AG20443 (cell line): ENCODE measurements at regions not wholly inside any gene's neighbourhood (a gene's known extent, or its start where the extent isn't known, plus 50 kb on each side); places are given as distances from the start of the nearest gene placed in this dataset.
"Not testable (repeated sequence)": the region's sequence is repeated elsewhere in the genome, so short reads cannot be mapped to it uniquely, and the experiment has no call there.

ENCODE experiments used
- DNase-seq: peaks from one replicate; pipeline ENCODE4 v3.0.0; 2012; ENCODE audit warnings: low spot score, mixed read lengths

DNA sequence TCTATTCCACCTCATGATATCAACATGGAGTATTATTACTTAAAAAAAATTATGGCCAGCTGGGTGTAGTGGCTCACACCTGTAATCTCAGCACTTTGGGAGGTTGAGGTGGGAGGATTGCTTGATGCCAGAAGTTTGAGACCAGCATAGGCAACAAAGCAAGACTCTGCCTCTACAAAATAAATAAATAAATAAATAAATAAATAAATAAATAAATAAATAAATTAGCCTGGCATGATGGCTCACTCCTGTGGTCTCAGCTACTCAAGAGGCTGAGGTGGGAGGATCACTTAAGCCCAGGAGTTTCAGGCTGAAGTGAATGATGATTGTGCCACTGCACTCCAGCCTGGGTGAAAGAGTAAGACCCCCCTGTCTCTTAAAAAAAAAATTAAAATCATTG lies 350.8 kb downstream of the VRK1 start:
- DNase-seq, result not testable (repeated sequence)

GRCh38 chr14:97149775-97150174 lies 352.6 kb downstream of the VRK1 start:
- no peak for DNase-seq

DNA sequence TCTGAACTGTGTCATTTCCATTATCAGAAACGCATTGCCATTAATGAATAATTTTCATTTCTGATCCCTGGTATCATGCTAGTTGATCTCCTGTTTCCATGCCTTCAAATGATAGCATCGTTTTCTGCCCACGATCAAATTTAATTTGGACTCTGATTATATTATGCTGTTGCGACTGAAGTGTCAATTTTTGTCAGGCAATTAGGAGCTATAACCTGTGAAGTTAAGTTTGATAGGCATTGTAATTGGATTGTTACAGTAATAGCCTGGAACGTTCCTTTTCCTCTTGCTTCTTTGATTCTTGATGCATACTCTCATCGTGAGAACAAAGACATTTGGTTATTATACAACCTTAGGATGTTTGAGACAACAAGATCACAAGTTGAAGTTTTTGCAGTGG lies 356.3 kb downstream of the VRK1 start:
- no peak for DNase-seq

DNA sequence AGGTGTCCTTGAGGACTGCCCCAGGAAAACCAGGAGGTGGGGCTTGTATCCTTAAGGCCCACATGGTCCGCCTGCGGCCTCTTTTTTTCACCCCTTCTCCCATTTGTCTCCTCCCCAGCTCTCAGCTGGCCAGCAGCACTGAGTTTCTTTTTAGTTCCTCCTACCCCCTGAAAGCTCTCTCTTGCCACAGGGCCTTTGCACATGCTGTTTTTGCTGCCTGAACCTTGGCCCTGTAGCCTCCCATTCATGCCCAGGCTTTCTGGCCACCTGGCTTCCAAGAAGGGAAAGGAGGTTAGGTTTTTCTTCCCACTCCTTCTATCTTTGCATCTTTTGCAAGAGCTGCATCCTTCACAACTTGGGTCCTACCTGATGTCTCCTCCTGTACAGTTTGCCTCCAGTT lies 358.1 kb downstream of the VRK1 start:
- no peak for DNase-seq

- no peak for DNase-seq
Measured at GRCh38 chr14:97155814-97156213, 358.6 kb downstream of the VRK1 start.

DNA sequence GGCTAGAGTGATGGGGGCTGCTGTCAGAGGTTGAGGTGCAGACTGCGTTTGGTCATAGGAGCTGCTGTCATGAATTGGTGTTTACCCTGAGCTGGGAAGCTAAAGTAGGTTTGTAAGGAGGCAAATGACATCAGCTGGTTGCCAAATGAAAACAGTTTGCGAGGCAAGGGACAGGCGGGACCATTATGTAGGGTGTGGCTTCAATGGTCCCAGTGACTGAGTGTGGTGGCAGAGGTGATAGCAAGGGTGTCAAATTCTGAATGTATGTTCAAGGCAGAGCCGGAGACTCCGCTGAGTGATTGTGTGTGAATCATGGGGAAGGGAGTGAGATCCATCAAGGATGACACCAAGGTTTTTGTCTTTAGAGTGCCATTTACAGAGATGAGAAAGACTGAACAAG lies 359.5 kb downstream of the VRK1 start:
- DNase-seq, result no peak

GRCh38 chr14:97158102-97158501 lies 360.9 kb downstream of the VRK1 start:
- DNase-seq, result no peak

- DNase-seq, result no peak
Measured at GRCh38 chr14:97159124-97159523, 361.9 kb downstream of the VRK1 start.

DNA sequence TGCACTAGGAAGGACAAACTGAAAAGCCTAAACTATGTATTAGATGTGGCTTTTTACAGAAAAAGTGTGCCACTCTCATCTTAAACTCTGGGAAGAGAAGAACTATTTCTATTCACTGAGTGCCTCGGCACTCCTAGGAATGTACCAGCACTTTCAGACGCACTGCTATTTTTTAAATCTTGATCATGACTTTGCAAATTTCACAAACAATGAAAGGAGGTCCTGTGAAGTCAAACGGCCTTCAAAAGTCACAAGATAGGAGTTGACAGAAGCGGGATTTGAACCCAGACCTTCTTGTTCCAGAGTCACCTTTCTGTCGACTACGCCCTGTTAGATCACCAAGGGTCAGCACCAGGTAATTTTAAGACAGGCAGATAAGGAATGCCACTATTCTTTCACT lies 365.4 kb downstream of the VRK1 start:
- no peak for DNase-seq

- DNase-seq, result no peak
Measured at GRCh38 chr14:97164021-97164420, 366.8 kb downstream of the VRK1 start.

GRCh38 chr14:97166497-97166896 lies 369.3 kb downstream of the VRK1 start:
- DNase-seq, result no peak

DNA sequence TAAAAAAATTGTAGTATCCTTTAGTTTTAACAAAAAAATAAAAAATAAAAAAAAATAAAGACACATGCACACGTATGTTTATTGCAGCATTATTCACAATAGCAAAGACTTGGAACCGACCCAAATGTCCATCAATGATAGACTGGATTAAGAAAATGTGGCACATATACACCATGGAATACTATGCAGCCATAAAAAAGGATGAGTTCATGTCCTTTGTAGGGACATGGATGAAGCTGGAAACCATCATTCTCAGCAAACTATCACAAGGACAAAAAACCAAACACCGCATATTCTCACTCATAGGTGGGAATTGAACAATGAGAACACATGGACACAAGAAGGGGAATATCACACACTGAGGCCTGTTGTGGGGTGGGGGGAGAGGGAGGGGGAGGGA lies 370.4 kb downstream of the VRK1 start:
- DNase-seq, result not testable (repeated sequence)

DNA sequence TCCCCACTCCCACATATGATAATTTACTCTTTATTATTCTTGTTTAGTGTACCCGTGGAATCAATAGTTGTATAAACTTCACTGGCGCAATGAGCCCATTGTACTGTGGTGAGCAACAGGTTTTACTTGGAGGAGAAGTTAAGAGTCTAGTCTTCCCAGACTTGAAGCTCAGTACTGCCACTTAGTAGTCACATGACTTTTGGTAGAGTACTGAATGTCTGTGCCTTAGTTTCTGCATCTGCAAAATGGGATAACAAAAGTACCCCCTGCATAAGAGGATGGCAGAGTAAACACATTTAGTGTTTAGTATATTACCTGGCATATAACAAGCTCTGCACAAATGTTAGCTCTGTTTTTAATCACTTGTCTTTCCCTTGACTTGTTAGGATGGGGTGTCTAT lies 375.5 kb downstream of the VRK1 start:
- DNase-seq, result no peak

DNA sequence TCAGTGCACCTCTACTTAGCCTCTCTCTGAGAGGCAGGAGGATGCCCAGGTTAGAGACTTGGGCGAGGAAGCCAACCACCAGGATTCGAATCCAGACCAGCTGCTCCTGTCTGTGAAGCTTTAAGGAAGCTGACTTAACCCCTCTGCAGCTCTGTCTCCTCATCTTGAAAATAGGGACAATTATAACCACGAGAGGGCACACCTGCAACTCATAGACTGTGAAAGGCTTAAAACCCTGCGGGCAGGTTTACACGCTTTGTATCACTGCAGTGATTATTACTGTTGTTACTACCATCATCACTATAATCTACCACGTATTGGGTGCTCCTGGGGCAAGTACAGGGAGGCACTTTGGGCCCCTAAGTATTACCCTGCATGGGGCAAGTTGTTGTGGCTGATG lies 379.8 kb downstream of the VRK1 start:
- no peak for DNase-seq

DNA sequence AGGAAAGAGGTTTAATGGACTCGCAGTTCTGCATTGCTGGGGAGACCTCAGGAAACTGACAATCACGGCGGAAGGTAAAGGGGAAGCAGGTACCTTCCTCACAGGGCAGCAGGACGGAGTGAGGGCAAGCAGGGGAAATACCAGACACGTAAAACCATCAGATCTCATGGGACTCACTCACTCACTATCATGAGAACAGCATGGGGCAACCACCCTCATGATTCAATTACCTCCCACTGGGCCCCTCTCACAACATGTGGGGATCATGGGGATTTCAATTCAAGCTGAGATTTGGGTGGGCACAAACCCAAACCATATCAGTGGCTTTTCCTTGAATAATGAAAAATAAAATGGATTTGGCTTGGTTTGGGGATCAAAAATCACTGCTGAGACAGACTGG lies 380.5 kb downstream of the VRK1 start:
- DNase-seq, result no peak

DNA sequence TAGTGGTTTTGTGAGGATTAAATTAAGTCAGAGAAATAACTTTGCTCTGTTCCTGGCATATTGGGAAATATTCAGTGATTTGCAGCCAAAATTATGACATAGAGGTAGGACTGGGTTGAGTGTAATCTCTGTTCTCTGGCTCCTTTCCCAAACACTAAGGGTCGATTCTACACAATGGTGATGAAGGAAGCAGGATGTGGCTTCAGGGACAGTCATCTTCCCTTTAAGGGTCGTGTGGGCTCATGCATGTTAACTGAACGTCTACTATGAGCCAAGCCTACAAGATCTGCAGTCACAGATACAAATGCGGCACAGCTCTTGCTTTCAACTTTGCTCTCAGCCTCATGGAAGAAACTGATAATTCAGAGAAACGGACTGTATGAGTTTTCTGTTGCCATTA lies 381.6 kb downstream of the VRK1 start:
- no peak for DNase-seq

DNA sequence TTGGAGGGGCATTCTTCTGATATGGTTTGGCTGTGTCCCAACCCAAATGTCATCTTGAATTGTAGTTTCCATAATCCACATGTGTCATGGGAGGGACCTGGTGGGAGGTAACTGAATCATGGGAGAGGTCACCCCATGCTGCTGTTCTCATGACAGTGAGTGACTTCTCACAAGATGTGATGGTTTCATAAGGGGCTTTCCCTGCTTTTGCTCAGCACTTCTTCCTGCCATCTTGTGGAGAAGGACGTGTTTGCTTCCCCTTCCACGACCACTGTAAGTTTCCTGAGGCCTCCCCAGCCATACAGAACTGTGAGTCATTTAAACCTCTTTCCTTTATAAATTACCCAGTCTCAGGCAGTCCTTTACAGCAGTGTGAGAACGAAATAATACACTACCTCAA lies 382.4 kb downstream of the VRK1 start:
- no peak for DNase-seq

DNA sequence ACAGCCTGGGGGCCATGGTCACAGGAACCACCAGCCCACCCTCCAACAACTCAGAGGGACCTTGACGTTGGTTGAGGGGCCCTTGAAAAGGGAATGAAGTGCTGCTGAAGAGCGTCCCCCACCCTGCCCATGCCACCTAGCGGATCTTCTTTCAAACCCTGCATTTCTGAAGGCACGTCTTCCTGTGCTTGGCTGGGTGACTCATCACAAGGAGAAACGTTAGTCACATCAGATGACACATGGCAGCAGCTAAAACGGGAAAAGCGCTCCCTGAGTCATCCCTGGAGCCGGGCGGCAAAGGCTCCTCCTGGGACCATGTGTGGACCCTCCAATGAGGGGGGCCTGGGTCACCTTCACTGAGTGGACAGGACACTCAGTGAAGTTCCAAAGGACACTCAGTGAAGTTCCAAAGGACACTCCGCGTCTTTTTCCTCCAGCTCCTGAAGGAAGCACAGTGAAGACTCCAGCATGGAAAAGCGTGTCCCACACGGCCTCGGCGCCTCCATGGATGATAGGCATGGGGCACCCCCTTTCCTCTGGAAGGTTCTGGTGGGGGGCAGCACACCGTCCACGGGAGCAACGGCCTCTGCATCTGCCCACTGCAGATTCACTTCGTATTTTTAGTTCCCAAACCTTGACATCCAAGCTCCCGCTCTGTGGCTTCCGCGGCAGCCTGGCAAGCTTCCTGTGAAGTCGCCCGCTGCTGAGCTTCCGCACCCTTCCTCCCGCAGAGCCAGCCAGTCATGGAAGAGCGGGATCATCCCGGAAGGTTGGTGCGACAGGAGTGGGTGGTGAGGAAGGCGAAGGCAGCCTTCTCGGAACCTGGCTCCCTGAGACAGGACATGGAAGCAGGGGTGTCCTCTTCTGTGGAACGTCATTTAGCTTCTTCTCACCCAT lies 383.4 kb downstream of the VRK1 start:
- peak; percentile 83 for DNase-seq

DNA sequence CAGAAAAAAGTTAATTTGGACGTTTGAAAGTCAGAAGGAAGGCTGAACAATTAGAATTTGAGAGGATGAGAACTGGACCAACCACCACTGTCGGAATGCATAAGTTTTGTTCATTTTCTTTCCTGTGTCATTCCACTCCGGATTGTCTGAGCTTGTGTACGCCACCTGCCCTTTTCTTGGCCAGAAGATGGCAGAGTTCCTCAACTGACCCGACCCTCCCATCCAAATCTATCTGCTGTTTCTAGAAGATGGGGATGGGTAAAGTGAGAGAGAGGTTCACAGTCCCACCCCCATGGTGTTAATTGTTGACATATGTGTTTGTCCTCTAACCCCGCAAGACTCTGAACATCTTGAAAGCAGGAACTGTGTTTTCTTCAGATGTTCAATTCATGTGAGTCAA lies 388.0 kb downstream of the VRK1 start:
- DNase-seq, result no peak

GRCh38 chr14:97187916-97188315 lies 390.7 kb downstream of the VRK1 start:
- no peak for DNase-seq

GRCh38 chr14:97196336-97196735 lies 399.2 kb downstream of the VRK1 start:
- no peak for DNase-seq

DNA sequence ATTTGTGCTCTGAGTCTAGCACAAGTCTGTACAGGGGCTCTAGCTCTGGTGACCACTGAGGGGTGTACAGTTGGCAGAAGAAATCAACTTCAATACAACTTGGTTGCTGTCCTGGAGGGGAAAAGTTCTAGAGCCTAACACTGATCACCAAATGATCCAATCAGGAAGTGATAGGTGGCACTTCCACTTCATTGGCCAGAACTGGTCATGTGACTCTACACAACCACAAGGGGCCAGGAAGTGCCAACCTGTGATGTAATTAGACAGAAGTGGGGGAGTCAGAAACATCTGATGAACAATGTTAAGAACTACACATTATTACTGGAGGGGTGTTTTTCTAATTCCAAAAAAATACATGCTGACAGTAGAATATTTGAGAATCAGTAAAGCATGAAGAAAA lies 401.6 kb downstream of the VRK1 start:
- DNase-seq, result no peak

GRCh38 chr14:97200245-97200644 lies 403.1 kb downstream of the VRK1 start:
- DNase-seq, result no peak

GRCh38 chr14:97206916-97207315 lies 409.7 kb downstream of the VRK1 start:
- no peak for DNase-seq
